Stimulated activated CD4-positive, alpha-beta T cell treated with anti-CD3 and anti-CD28 coated beads, TNF-alpha, amount 100 ng/mL, for 48 hours (primary cell): ENCODE measurements at regions not wholly inside any gene's neighbourhood (a gene's known extent, or its start where the extent isn't known, plus 50 kb on each side); places are given as distances from the start of the nearest gene placed in this dataset.

Experiments
- DNase-seq, 3 donors: peaks; one replicate each; pipeline ENCODE4 v3.0.0-alpha.2; 2020; ENCODE audit warnings: low read depth in 3 of 3

- no peak for DNase-seq
Measured at GRCh38 chr9:2448193-2448738, 173.3 kb upstream of the VLDLR start.

- no peak for DNase-seq
Measured at GRCh38 chr9:2453106-2453505, 168.5 kb upstream of the VLDLR start.

GRCh38 chr9:2453701-2454100, 167.9 kb upstream of the VLDLR start:
- no peak for DNase-seq

DNA sequence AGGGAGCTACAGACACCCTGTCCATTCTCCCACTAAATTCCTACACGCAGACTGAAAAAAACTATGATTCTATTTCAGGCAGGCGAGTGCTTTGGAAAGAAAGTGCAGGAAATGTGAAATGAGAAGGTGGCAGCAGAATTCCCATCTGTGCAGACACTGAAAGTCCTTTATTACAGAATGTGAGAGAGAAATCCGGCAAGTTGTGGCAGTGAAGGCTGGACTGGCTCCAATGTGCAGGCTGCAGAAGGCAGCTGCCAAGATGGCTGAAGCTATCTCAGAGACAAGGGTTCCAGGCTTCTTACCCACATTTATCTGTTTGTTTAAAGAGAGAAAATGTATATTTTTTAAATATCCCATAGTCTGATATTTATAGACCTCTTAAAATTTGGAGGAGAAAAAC, 161.8 kb upstream of the VLDLR start:
- DNase-seq: no peak

- DNase-seq: no peak
Measured at GRCh38 chr9:2461892-2462291, 159.7 kb upstream of the VLDLR start.

- DNase-seq: no peak
Measured at GRCh38 chr9:2464624-2465023, 157.0 kb upstream of the VLDLR start.

- no peak for DNase-seq
Measured at GRCh38 chr9:2465516-2465915, 156.1 kb upstream of the VLDLR start.

- no peak for DNase-seq
Measured at GRCh38 chr9:2465921-2466460, 155.6 kb upstream of the VLDLR start.

- no peak for DNase-seq
Measured at GRCh38 chr9:2466703-2467102, 154.9 kb upstream of the VLDLR start.

DNA sequence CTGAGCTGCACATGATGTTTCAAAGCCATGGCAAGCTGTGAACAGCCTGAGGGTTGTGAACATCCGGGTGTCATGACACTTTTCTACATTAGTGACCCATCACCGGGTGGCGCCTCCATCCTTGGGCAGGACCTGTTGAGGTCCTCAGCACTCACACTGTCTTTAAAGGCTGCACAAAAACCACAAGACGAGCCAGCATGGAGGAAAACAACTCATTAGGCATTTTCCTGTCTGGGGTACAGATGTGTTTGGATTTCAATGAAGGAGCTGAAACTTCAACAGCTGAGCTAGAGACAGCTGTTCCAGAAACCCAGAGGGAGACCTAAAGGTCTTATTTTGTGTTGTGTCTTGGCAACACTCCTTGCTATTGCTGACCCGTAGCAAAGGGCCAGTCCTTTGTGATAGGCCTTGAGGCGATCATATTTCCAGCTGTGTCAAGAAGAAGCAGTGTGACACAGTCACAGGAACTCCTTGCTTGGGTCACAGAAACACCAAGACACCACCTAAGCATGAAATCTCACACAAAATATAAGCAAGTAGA, 151.8 kb upstream of the VLDLR start:
- peak in 1 of 3 donors; percentile 0 for DNase-seq

DNA sequence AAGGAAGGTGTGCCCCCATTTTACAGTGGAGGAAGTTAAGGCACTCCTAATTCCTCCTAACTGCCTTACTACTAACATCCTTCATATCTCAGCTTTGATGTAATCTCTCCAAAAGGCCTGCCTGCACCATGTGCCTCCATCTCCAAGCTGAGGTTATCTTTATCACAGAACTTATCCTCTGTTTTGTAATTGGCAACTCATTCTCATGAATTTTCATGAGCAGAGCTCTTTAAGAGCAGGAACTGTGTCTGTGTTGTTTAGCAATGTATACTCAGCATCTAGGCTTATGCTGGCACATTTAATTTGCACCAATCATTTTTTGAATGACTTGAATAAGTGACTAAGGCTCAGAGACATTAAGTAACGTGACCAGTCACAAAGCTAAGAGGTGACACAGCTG, 147.9 kb upstream of the VLDLR start:
- DNase-seq: no peak

DNA sequence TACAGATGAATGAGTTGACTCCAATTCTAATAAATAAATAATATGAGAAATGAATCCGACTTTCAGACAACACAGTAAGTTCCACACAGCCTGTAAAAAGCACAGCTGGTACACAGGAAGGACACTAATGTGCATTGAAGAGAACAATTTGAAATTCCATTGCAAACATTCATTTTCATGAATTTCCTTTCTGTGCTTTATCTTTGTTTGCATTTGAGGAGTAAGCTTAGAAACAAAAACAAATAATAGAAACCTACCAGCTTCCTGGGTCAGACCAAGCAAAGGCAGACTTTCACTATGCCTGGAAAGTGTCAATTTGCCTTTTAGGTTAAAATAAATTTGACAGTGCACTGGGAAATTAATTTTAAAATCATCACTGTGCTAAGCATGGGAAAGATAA, 143.8 kb upstream of the VLDLR start:
- no peak for DNase-seq

DNA sequence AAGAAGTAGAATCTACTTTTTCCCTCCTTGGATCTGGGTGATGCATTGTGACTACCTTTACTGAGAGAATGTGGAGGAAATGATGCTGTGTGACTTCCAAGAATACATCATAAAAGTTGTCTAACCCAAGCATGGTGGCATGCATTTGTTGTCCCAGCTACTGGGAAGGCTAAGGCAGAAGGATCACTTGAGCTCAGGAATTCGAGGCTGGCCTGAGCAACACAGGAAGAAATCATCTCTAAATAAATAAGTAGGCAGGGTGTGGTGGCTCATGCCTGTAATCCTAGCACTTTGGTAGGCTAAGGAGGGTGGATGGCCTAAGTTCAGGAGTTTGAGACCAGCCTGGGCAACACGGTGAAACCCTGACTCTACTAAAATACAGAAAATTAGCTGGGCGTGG, 143.2 kb upstream of the VLDLR start:
- DNase-seq: no peak

- no peak for DNase-seq
Measured at GRCh38 chr9:2479056-2479565, 142.5 kb upstream of the VLDLR start.

DNA sequence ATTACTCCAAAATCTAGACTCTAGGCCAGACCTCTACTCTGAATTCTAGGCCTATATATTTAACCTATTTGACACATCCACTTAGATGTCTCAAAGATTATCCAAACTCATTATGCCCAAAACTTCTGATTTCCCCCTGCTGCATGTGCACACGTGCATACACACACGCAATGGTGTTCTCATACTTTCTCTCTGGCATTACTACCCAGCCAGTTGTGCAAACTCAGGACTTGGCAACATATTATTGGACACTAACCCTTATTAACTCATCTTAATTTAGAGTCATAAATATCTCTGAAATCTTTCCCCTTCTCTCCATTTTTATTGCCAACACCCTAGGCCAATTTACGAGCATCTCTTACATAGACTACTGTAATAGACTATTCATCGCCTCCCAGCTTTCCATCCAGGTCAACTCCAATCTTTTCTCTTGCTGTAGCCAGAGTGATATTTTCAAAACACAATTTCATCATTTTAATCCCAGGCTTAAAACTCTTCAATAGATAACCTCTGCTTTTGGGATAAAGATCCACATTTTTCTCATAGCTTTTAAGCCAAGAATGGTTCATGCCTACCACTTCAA, 141.2 kb upstream of the VLDLR start:
- no peak for DNase-seq

DNA sequence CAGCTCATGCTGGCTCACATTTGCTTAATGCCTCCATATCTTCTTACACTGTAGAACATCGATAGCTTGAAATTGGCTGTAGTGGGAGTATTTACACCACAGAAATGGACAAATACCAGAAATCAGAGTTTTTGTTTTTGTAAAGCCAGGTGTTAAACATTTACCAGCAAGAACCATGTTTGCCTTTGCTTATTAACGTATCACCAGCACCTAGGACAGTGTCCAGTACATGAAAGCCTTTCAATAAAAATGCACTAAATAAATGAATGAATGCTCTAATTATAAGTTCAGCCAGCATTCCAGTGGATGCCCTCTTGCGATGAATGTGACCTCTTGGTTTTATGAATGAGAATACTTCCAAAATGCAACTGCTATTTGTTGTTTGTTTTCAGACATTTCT, 140.4 kb upstream of the VLDLR start:
- no peak for DNase-seq

GRCh38 chr9:2486988-2487387, 134.6 kb upstream of the VLDLR start:
- no peak for DNase-seq

DNA sequence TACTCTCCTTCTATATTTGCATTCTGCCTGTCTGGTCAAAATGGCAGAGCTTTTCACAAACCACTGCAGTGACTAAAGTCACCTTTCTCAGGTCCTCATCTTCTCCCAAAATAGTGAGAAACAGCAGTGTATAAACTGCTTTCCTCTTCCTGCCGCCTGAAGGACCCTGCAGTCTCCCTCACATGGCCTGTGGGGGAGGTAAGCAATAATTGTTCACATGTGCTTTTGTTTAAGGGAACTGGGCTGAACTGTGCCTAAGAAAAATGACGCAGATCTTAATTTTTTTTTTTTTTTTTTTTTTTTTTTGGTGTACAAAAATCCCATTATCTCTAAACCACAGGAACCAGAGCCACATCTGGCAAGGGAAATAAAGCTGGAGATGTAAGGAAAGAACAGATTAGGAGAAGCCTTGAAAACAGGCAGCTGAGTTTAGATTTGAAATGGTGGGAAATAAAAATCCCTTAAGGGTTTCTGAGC, 131.7 kb upstream of the VLDLR start:
- DNase-seq: no peak

DNA sequence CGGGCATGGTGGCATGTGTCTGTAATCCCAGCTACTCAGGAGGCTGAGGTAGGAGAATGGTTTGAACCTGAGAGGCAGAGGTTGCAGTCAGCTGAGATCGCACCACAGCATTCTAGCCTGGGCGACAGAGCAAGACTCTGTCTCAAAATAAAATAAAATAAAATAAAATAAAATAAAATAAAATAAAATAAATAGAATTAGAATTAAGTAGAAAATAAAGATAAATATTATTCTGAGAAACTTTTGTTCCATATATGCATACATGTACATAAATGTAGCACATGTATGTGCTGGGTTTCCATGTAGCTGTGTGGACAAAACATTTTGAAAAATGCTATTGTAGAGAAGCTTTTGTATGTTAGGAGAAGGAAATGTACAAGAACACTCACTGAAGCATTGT, 129.4 kb upstream of the VLDLR start:
- DNase-seq: no peak

- no peak for DNase-seq
Measured at GRCh38 chr9:2493109-2493508, 128.5 kb upstream of the VLDLR start.

DNA sequence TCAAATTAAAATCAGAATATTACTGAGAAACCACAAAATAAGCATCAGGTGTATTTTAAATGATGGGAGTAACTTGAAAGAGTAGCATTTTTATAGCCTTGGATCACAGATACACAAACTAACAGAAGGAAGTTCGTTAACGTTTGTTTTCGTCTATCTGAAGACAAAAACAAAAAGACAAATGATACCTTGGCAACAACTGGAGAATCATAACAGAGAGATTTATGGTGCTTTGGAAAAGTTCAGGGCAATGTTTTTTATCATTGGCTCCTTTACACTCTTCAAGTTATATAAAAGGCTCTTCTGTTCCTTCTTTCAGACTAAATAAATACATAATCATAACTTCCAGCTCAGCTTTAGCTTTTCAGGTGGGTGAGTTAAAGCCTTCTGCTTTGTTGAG, 128.1 kb upstream of the VLDLR start:
- DNase-seq: no peak

GRCh38 chr9:2494562-2494961, 127.0 kb upstream of the VLDLR start:
- DNase-seq: no peak
